C4-2B (cell line): ENCODE measurements at regions not wholly inside any gene's neighbourhood (a gene's known extent, or its start where the extent isn't known, plus 50 kb on each side); places are given as distances from the start of the nearest gene placed in this dataset.

Experiments used
- H3K27ac ChIP-seq: fragments of 450-650 bp; 2 replicates; pipeline ENCODE4 v1.5.1; 2017
- ZFX ChIP-seq: fragments of 450-650 bp; IDR thresholded peaks from 2 replicates; pipeline ENCODE4 v1.6.1; 2017
- TF ChIP-seq, protein P1 (sequence below): fragments of 450-650 bp; conservative IDR thresholded peaks from 2 replicates; pipeline ENCODE4 v1.5.1; 2017; ENCODE audit warnings: mild to moderate bottlenecking

GRCh38 chr15:70584441-70584837, 178.9 kb downstream of the UACA start:
- H3K27ac ChIP-seq: no peak overlapping the region
- TF ChIP-seq ZFX: no peak
- TF ChIP-seq, protein P1, sequence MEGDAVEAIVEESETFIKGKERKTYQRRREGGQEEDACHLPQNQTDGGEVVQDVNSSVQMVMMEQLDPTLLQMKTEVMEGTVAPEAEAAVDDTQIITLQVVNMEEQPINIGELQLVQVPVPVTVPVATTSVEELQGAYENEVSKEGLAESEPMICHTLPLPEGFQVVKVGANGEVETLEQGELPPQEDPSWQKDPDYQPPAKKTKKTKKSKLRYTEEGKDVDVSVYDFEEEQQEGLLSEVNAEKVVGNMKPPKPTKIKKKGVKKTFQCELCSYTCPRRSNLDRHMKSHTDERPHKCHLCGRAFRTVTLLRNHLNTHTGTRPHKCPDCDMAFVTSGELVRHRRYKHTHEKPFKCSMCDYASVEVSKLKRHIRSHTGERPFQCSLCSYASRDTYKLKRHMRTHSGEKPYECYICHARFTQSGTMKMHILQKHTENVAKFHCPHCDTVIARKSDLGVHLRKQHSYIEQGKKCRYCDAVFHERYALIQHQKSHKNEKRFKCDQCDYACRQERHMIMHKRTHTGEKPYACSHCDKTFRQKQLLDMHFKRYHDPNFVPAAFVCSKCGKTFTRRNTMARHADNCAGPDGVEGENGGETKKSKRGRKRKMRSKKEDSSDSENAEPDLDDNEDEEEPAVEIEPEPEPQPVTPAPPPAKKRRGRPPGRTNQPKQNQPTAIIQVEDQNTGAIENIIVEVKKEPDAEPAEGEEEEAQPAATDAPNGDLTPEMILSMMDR: no peak

GRCh38 chr15:70583006-70583405, 180.4 kb downstream of the UACA start:
- TF ChIP-seq, protein P1: no peak
- TF ChIP-seq ZFX: no peak

GRCh38 chr15:70582143-70582945, 181.0 kb downstream of the UACA start:
- H3K27ac ChIP-seq: no peak overlapping the region
- no peak for TF ChIP-seq ZFX
- TF ChIP-seq, protein P1: no peak

More at GRCh38 chr15:70583006-70583405, 180.4 kb downstream of the UACA start:
- no peak overlapping the region for H3K27ac ChIP-seq

GRCh38 chr15:70580958-70581357, 182.4 kb downstream of the UACA start:
- no peak for TF ChIP-seq ZFX
- TF ChIP-seq, protein P1: no peak
- no peak overlapping the region for H3K27ac ChIP-seq

GRCh38 chr15:70580286-70580685, 183.1 kb downstream of the UACA start:
- no peak overlapping the region for H3K27ac ChIP-seq
- TF ChIP-seq ZFX: no peak

DNA sequence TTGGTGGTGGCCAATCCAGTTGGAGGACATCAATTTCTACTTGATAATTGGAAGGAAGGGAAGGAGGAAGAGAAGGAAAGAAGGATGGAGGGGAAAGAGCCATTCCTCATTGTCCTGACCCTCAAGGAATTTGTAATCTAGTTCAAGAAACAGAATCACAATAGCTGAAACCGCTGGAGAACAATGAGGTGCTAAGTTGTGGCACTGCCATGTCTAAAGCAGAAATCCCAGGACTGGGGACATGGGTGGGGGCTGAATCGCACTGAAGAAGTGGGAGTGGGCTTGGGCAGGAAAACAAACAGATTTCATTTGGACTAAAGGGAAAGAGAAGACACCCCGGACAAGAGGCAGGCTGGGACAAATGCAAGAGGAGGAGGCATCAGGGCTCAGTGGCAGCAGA, 183.6 kb downstream of the UACA start:
- TF ChIP-seq, protein P1: no peak
- no peak for TF ChIP-seq ZFX
- H3K27ac ChIP-seq: no peak overlapping the region

DNA sequence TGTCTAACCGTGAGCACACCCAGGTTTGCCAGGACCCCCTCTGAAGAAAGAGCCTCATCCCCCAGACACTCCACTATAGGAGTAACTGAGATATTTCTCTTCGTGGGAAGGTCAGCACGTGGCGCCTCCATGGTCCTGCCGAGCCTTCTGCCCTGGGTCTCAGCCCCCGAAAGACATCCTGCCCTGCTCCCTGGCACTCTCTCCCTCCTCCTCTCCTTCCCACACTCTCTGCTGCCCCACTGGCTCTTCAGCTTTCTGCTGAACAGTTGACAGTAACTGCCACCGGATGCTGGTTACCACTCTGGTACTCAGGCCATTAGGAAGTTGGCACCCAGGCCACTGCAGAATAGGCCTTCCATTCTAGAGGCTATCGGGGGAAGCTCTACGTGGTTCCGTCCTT, 185.2 kb downstream of the UACA start:
- no peak for TF ChIP-seq ZFX
- TF ChIP-seq, protein P1: no peak
- no peak overlapping the region for H3K27ac ChIP-seq

- H3K27ac ChIP-seq: no peak overlapping the region
- no peak for TF ChIP-seq ZFX
- TF ChIP-seq, protein P1: no peak
Measured at GRCh38 chr15:70576696-70577095, 186.7 kb downstream of the UACA start.
